C4-2B (cell line): ENCODE measurements at regions not wholly inside any gene's neighbourhood (a gene's known extent, or its start where the extent isn't known, plus 50 kb on each side); places are given as distances from the start of the nearest gene placed in this dataset.

Experiments
- CTCF ChIP-seq: fragments of 450-650 bp; conservative IDR thresholded peaks from 2 replicates; pipeline ENCODE4 v1.5.1; 2017; ENCODE audit warnings: mild to moderate bottlenecking
- ZFX ChIP-seq: fragments of 450-650 bp; IDR thresholded peaks from 2 replicates; pipeline ENCODE4 v1.6.1; 2017

DNA sequence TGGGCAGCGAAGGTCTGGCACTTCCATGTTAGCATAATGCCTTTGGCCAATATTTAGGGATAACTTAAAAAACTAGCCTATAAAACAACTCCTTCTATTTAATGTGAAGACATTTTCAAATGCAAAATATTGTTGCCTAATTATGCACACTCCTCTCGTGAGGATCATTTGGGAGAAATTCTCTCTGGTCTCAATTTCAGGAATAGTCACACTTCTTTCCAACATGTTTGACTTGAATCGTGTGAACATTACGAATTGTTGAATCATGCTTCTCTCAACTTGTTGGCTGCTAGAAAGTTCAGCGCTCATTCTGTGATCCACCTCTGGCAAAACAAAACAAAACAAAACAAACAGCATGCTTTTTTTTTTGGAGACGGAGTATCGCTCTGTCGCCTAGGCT, 313.2 kb downstream of the SEC23A start:
- no peak for TF ChIP-seq CTCF
- no peak for TF ChIP-seq ZFX
